ENCODE measurements at regions not wholly inside any gene's neighbourhood (a gene's known extent, or its start where the extent isn't known, plus 50 kb on each side); places are given as distances from the start of the nearest gene placed in this dataset.

- H3K9ac ChIP-seq (ENCODE audit: low read length): no peak overlapping the region
- H3K27me3 ChIP-seq (ENCODE audit: control insufficient read depth, insufficient read depth, low read length): no peaks in the 10 kb centered on the region
- no peak overlapping the region for H3K4me3 ChIP-seq (ENCODE audit: low read length)
These were observed 213.2 kb upstream of the ARRDC4 start for GRCh38 chr15:97747342-97747741.

GRCh38 chr15:97748576-97748975 is 211.9 kb upstream of the ARRDC4 start:
- no peak overlapping the region for H3K27ac ChIP-seq (ENCODE audit: low read length)
- H3K4me1 ChIP-seq (ENCODE audit: control insufficient read depth, low read depth, low read length): peaks cover 9% of the 10 kb centered on the region
- no peak overlapping the region for H3K4me3 ChIP-seq (ENCODE audit: low read length)
- H3K27me3 ChIP-seq (ENCODE audit: control insufficient read depth, insufficient read depth, low read length): no peaks in the 10 kb centered on the region
- no peak overlapping the region for H3K9ac ChIP-seq (ENCODE audit: low read length)
- H3K36me3 ChIP-seq (ENCODE audit: control insufficient read depth, low read depth, low read length): no peaks in the 10 kb centered on the region
- H3K9me3 ChIP-seq (ENCODE audit: control insufficient read depth, low read depth, low read length): no peaks in the 10 kb centered on the region

More at GRCh38 chr15:97747342-97747741, 213.2 kb upstream of the ARRDC4 start:
- H3K4me1 ChIP-seq (ENCODE audit: control insufficient read depth, low read depth, low read length): peaks cover 9% of the 10 kb centered on the region
- H3K9me3 ChIP-seq (ENCODE audit: control insufficient read depth, low read depth, low read length): no peaks in the 10 kb centered on the region
- no peak overlapping the region for H3K27ac ChIP-seq (ENCODE audit: low read length)
- no peaks in the 10 kb centered on the region for H3K36me3 ChIP-seq (ENCODE audit: control insufficient read depth, low read depth, low read length)

GRCh38 chr15:97750060-97750459 is 210.4 kb upstream of the ARRDC4 start:
- H3K9me3 ChIP-seq (ENCODE audit: control insufficient read depth, low read depth, low read length): no peaks in the 10 kb centered on the region
- no peaks in the 10 kb centered on the region for H3K36me3 ChIP-seq (ENCODE audit: control insufficient read depth, low read depth, low read length)
- H3K4me3 ChIP-seq (ENCODE audit: low read length): no peak overlapping the region
- H3K9ac ChIP-seq (ENCODE audit: low read length): no peak overlapping the region
- no peak overlapping the region for H3K27ac ChIP-seq (ENCODE audit: low read length)
- H3K4me1 ChIP-seq (ENCODE audit: control insufficient read depth, low read depth, low read length): peaks cover 9% of the 10 kb centered on the region
- H3K27me3 ChIP-seq (ENCODE audit: control insufficient read depth, insufficient read depth, low read length): no peaks in the 10 kb centered on the region

- Histone ChIP-seq H3K9me3 (ENCODE audit: control insufficient read depth, low read depth, low read length) (no peaks in the 10 kb centered on the region), H3K36me3 (ENCODE audit: control insufficient read depth, low read depth, low read length) (no peaks in the 10 kb centered on the region), H3K4me1 (ENCODE audit: control insufficient read depth, low read depth, low read length) (no peaks in the 10 kb centered on the region), H3K27ac (ENCODE audit: low read length) (no peak overlapping the region), H3K4me3 (ENCODE audit: low read length) (no peak overlapping the region), H3K9ac (ENCODE audit: low read length) (no peak overlapping the region), H3K27me3 (ENCODE audit: control insufficient read depth, insufficient read depth, low read length) (no peaks in the 10 kb centered on the region)
These were observed 204.8 kb upstream of the ARRDC4 start for GRCh38 chr15:97755726-97756125.

GRCh38 chr15:97759363-97759762 is 201.1 kb upstream of the ARRDC4 start:
- H3K27ac ChIP-seq (ENCODE audit: low read length): no peak overlapping the region
- no peaks in the 10 kb centered on the region for H3K4me1 ChIP-seq (ENCODE audit: control insufficient read depth, low read depth, low read length)
- H3K9ac ChIP-seq (ENCODE audit: low read length): no peak overlapping the region
- no peaks in the 10 kb centered on the region for H3K27me3 ChIP-seq (ENCODE audit: control insufficient read depth, insufficient read depth, low read length)
- no peak overlapping the region for H3K4me3 ChIP-seq (ENCODE audit: low read length)
- no peaks in the 10 kb centered on the region for H3K9me3 ChIP-seq (ENCODE audit: control insufficient read depth, low read depth, low read length)
- H3K36me3 ChIP-seq (ENCODE audit: control insufficient read depth, low read depth, low read length): no peaks in the 10 kb centered on the region

- Histone ChIP-seq H3K9me3 (ENCODE audit: control insufficient read depth, low read depth, low read length) (no peaks in the 10 kb centered on the region), H3K36me3 (ENCODE audit: control insufficient read depth, low read depth, low read length) (no peaks in the 10 kb centered on the region), H3K4me3 (ENCODE audit: low read length) (no peak overlapping the region), H3K9ac (ENCODE audit: low read length) (no peak overlapping the region), H3K4me1 (ENCODE audit: control insufficient read depth, low read depth, low read length) (no peaks in the 10 kb centered on the region), H3K27ac (ENCODE audit: low read length) (no peak overlapping the region), H3K27me3 (ENCODE audit: control insufficient read depth, insufficient read depth, low read length) (no peaks in the 10 kb centered on the region)
These were observed 199.4 kb upstream of the ARRDC4 start for GRCh38 chr15:97761110-97761509.

- Histone ChIP-seq H3K27ac (ENCODE audit: low read length) (no peak overlapping the region), H3K4me3 (ENCODE audit: low read length) (no peak overlapping the region), H3K4me1 (ENCODE audit: control insufficient read depth, low read depth, low read length) (no peaks in the 10 kb centered on the region), H3K36me3 (ENCODE audit: control insufficient read depth, low read depth, low read length) (no peaks in the 10 kb centered on the region), H3K9me3 (ENCODE audit: control insufficient read depth, low read depth, low read length) (no peaks in the 10 kb centered on the region), H3K9ac (ENCODE audit: low read length) (no peak overlapping the region), H3K27me3 (ENCODE audit: control insufficient read depth, insufficient read depth, low read length) (no peaks in the 10 kb centered on the region)
These were observed 177.3 kb upstream of the ARRDC4 start for GRCh38 chr15:97783240-97783639.

GRCh38 chr15:97786741-97787140 is 173.8 kb upstream of the ARRDC4 start:
- Histone ChIP-seq H3K4me1 (ENCODE audit: control insufficient read depth, low read depth, low read length) (no peaks in the 10 kb centered on the region), H3K9me3 (ENCODE audit: control insufficient read depth, low read depth, low read length) (no peaks in the 10 kb centered on the region), H3K36me3 (ENCODE audit: control insufficient read depth, low read depth, low read length) (no peaks in the 10 kb centered on the region), H3K4me3 (ENCODE audit: low read length) (no peak overlapping the region), H3K27ac (ENCODE audit: low read length) (no peak overlapping the region), H3K27me3 (ENCODE audit: control insufficient read depth, insufficient read depth, low read length) (no peaks in the 10 kb centered on the region), H3K9ac (ENCODE audit: low read length) (no peak overlapping the region)

GRCh38 chr15:97790180-97790579 is 170.3 kb upstream of the ARRDC4 start:
- Histone ChIP-seq H3K9ac (ENCODE audit: low read length) (no peak overlapping the region), H3K27me3 (ENCODE audit: control insufficient read depth, insufficient read depth, low read length) (no peaks in the 10 kb centered on the region), H3K27ac (ENCODE audit: low read length) (no peak overlapping the region), H3K4me3 (ENCODE audit: low read length) (no peak overlapping the region), H3K36me3 (ENCODE audit: control insufficient read depth, low read depth, low read length) (no peaks in the 10 kb centered on the region), H3K9me3 (ENCODE audit: control insufficient read depth, low read depth, low read length) (no peaks in the 10 kb centered on the region), H3K4me1 (ENCODE audit: control insufficient read depth, low read depth, low read length) (no peaks in the 10 kb centered on the region)

GRCh38 chr15:97791824-97792792 is 168.4 kb upstream of the ARRDC4 start:
- Histone ChIP-seq H3K36me3 (ENCODE audit: control insufficient read depth, low read depth, low read length) (no peaks in the 10 kb centered on the region), H3K9ac (ENCODE audit: low read length) (no peak overlapping the region), H3K9me3 (ENCODE audit: control insufficient read depth, low read depth, low read length) (no peaks in the 10 kb centered on the region), H3K4me3 (ENCODE audit: low read length) (no peak overlapping the region), H3K27me3 (ENCODE audit: control insufficient read depth, insufficient read depth, low read length) (no peaks in the 10 kb centered on the region), H3K27ac (ENCODE audit: low read length) (no peak overlapping the region), H3K4me1 (ENCODE audit: control insufficient read depth, low read depth, low read length) (no peaks in the 10 kb centered on the region)

- H3K36me3 ChIP-seq (ENCODE audit: control insufficient read depth, low read depth, low read length): no peaks in the 10 kb centered on the region
These were observed 155.6 kb upstream of the ARRDC4 start for GRCh38 chr15:97804950-97805349.

GRCh38 chr15:97806766-97807165 is 153.7 kb upstream of the ARRDC4 start:
- Histone ChIP-seq H3K9me3 (ENCODE audit: control insufficient read depth, low read depth, low read length) (no peaks in the 10 kb centered on the region), H3K27me3 (ENCODE audit: control insufficient read depth, insufficient read depth, low read length) (no peaks in the 10 kb centered on the region), H3K9ac (ENCODE audit: low read length) (no peak overlapping the region), H3K36me3 (ENCODE audit: control insufficient read depth, low read depth, low read length) (no peaks in the 10 kb centered on the region), H3K27ac (ENCODE audit: low read length) (no peak overlapping the region), H3K4me3 (ENCODE audit: low read length) (no peak overlapping the region), H3K4me1 (ENCODE audit: control insufficient read depth, low read depth, low read length) (no peaks in the 10 kb centered on the region)

More at GRCh38 chr15:97804950-97805349, 155.6 kb upstream of the ARRDC4 start:
- Histone ChIP-seq H3K4me1 (ENCODE audit: control insufficient read depth, low read depth, low read length) (no peaks in the 10 kb centered on the region), H3K9ac (ENCODE audit: low read length) (no peak overlapping the region), H3K27me3 (ENCODE audit: control insufficient read depth, insufficient read depth, low read length) (no peaks in the 10 kb centered on the region), H3K4me3 (ENCODE audit: low read length) (no peak overlapping the region), H3K9me3 (ENCODE audit: control insufficient read depth, low read depth, low read length) (no peaks in the 10 kb centered on the region), H3K27ac (ENCODE audit: low read length) (no peak overlapping the region)

Data from iPS-18a (cell line).